Stimulated activated CD8-positive, alpha-beta memory T cell treated with anti-CD3 and anti-CD28 coated beads, Interleukin-7, amount 100 ng/mL, for 4 hours (primary cell): ENCODE measurements at regions not wholly inside any gene's neighbourhood (a gene's known extent, or its start where the extent isn't known, plus 50 kb on each side); places are given as distances from the start of the nearest gene placed in this dataset.

Experiments used
- DNase-seq, 2 donors: peaks; one replicate each; pipeline ENCODE4 v3.0.0-alpha.2; 2020; ENCODE audit warnings: low read depth in 2 of 2

GRCh38 chr5:152270096-152270495, 135.0 kb downstream of the NMUR2 start:
- DNase-seq: no peak

DNA sequence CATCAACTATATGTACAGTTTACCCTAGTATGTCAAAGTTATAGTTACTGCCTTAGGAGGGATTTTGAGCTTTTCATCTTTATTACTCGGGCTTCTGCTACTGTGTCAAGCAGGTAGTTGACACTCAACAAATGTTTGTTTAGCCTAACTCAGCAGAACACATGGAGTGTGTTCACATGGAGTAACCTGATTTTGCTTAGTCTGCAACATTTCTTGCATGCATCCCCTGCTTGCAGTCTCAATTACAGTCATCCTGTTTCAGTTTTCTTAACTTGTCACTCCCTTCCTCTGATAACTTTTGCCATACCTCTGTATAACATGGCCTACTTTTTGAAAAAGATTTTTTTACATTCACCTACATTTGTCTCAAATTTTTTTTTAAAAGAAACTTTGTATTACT, 135.5 kb downstream of the NMUR2 start:
- no peak for DNase-seq

DNA sequence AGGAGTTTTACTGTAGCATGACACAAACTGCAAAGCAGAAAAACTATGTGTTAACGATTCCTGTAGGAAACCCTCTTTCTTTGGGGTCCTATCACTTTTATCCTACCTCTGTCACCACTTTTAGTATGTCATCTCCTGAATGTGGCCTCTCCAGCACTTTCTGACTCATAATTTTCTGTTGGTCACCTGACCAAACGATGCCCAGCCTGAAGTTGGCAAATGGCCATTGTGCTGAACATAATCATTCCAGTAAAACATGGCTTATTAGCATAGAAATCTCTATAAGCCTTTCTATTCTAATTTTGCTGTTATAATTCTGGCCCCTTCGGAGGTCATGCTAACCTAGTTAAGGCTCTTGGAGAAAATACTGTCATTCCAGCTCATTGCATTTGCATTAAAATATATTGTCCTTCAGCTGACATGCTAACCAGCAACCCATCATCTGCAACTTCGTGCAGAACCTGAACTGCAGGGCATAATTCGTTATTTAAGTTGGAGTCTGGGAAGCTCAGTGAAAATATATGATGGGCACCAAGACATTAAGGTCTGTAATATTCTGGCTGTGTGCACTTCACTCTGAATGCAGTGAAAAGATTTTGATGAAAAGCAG, 140.3 kb downstream of the NMUR2 start:
- no peak for DNase-seq

GRCh38 chr5:152262667-152263066, 142.4 kb downstream of the NMUR2 start:
- no peak for DNase-seq

GRCh38 chr5:152260940-152261339, 144.1 kb downstream of the NMUR2 start:
- DNase-seq: no peak

GRCh38 chr5:152259702-152260101, 145.4 kb downstream of the NMUR2 start:
- no peak for DNase-seq

GRCh38 chr5:152256580-152256979, 148.5 kb downstream of the NMUR2 start:
- DNase-seq: no peak

GRCh38 chr5:152255411-152255810, 149.7 kb downstream of the NMUR2 start:
- DNase-seq: no peak

- DNase-seq: no peak
Observed at GRCh38 chr5:152247850-152248385, 157.2 kb downstream of the NMUR2 start.

DNA sequence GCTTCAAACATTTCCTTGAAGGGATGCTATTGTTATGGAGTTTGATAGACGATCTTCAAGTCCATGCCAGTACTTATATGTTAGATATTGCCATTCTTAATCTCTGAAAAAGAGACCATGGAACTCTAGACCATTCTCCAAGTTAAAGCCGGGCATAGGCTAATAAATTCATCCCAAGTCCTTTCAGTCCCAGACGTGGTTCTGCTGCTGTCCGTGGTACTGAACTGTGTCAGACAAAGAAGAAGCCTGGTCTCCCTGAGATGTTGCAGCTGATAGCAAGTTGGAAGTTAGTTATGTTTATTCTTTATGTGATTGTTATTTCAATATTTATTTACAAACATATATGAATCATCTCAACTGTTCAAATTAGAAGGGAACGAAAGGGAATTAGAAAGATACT, 158.7 kb downstream of the NMUR2 start:
- no peak for DNase-seq

DNA sequence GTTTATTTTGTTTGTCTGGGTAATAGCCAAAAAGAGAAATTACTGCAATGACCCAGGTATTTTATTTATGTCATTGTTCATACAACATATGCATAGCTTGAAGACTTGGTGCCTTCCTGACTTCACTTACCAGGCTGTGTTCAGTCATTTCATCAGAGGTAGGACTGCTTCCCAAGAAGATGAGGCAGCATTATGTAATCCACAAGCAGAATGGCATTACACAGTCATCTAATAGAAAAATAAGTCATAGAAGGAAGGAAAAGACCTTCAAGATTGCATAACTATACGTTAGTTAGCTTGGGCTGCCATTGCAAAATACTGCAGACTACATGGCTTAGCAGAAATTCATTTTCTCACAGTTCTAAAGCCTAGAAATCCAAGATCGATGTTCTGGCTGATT, 167.5 kb downstream of the NMUR2 start:
- DNase-seq: no peak

GRCh38 chr5:152226191-152226590, 178.9 kb downstream of the NMUR2 start:
- DNase-seq: no peak

DNA sequence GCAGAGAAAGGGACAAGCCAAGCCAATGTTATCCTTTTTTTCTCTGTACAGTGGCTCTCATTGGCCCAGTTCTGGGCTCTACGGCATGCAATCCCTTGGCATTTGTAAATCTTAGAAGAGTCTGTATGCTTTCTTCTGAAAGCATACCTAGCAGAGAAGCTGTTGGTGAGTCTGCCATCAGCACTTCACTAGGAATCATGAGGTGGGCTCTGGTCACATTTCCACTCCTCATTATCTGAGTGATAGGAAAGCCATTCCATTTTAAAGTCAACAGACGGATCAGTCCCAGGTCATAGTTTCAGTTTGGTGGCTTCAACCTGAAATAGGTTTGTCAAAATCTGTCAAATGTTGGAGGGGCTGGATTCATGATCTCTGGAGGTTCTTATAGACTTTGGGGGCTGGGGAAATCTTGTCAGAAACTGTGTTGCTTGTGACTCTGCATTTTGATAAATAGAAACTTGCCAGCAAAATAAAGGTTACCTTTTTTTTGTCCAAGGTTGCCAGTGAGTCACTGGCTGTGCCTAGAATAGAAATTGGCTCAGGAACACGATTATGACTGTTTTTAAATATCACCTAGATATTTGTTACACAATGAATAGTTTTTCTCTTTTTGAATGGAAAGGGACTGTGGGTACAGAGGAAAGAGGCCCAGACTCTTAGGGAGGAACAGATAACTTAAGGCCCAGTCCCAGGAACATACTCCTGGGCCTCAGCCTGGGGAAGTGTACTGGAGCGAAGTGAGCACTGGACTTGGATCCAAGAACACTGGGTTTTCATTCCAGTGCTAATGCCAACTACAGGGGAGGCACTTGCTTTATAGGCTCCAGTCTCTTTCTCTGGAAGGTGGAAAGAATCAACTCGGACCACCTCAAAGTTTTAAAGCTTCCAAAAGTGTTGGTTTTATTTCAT, 183.1 kb downstream of the NMUR2 start:
- no peak for DNase-seq

- DNase-seq: no peak
Observed at GRCh38 chr5:152218694-152219093, 186.4 kb downstream of the NMUR2 start.

DNA sequence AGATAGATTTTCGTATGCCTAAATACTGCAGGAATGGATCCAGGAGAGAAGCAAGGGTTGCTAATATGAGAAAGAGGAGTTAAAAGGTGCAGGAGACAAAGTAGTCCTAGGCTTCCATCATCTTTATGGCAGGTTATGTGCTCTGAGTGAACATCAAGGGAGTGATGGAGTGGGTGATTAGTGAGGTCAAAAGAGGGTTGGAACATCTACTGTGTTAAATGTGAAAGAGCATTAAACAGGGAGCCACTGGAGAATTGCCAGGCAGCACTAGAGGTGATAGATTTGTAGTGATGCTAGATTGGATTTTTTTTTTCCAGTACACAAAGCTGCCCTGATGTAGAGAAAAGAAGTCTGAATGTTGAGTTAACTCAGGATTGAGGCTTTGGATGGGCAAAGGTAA, 199.3 kb downstream of the NMUR2 start:
- no peak for DNase-seq

DNA sequence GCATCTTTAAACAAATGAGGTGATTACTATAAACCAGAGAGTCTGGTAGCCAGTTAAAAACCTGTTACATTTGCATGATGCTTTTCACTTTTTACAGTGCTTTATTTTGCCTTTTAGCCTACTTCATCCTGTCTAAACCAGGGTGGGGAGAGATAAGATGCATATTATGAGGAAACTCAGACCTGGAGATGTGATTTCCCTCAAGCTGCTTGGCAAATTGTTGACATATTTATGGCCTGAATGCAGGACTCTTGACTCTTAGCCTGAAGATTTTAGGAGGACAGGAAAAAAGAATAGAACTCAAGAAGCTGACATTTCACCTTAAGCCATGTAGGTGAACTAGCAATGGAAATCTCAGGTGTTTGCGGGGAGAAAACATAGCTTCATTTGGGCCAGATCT, 202.8 kb downstream of the NMUR2 start:
- no peak for DNase-seq

DNA sequence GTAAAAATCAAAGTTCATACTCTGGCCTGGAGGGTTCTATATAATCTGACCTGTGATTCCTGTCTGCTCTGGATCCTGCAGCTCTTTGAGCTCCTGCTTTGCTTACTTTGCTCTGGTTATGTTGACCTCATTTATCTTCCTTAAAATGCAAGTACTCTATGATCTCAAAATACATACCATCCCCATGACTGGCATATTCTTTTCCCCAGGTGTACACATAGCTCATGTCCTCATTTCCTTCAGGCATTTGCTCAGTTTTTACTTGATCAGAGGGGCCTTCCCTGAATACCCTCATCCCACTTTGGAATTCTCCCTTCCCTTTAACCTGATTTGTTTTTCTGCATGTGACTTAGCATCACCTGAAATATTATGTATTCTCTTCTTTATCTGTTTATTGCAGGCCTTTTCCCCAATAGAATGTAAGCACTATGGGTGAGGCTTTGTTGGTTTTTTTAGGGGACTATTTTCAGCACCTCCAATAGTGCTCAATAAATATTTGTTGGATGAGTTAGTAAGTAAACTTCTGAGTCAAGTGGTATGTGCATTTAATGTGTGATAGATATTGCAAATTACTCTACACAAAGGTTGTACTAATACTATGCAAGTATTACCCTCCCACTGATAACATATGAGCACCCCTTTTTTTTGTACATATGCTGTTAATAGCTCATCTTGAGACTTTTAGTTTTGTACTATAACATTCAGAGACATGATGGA, 211.5 kb downstream of the NMUR2 start:
- no peak for DNase-seq

DNA sequence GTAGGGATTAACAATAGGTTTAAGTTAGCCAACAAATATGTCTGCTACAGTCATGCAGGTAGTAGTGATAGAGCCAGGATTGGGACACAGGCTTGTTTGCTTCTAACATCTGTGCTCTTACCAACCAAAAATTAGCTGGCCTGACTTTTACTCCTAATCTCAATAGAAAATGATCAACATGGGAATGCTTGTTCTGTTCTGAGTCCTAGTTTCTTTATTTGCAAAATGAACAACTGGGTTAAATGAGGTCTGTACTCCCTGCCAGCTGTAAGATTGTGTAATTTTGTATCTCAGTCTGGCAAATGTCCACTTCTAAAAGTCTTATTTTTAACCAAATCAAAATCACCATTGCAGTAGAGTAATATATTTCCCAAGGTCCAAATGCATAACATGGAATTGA, 216.8 kb downstream of the NMUR2 start:
- no peak for DNase-seq

- DNase-seq: no peak
Observed at GRCh38 chr5:152187668-152188067, 217.4 kb downstream of the NMUR2 start.

DNA sequence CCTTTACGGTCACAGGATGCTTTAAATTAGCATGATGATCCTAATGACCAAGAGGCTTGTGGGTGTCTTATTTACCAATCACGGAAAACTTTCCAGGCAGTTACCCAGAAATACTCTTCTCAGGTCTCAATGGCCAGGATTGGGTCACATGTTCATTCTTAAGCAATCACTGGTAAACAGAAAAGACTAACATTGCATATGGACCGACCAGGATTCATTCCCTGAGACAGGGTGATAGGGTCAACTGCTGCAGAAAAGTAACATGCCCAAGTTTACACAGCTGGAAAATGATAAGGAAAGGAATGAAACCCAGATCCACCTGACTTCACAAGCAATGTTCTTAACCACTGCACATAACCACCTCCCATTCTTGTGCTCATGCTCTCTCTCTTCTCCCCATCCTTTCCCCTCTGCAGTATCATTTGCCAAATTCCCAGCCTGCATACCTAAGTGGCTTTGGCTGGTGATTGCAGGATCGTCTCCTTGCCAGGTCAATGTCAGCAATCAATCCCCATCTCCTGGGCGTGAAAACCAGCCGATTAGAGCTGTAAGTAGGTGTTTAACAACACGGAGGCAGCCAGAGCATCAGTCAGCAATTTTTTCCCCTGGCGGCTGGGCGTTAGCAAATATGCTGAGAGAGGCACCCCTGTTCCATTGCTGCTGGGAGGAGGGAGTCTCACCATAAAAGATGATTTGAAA, 219.4 kb downstream of the NMUR2 start:
- no peak for DNase-seq

GRCh38 chr5:152184266-152184665, 220.8 kb downstream of the NMUR2 start:
- no peak for DNase-seq

GRCh38 chr5:152181461-152181860, 223.6 kb downstream of the NMUR2 start:
- DNase-seq: no peak
